GM12872 (cell line): ENCODE measurements at regions not wholly inside any gene's neighbourhood (a gene's known extent, or its start where the extent isn't known, plus 50 kb on each side); places are given as distances from the start of the nearest gene placed in this dataset.

Experiments used
- TF ChIP-seq, protein P1 (sequence below): IDR thresholded peaks from 3 replicates; pipeline ENCODE4 v1.5.1; 2011; ENCODE audit warnings: low read depth, mild to moderate bottlenecking, low read length, moderate library complexity; ENCODE audit not compliant: insufficient read depth

DNA sequence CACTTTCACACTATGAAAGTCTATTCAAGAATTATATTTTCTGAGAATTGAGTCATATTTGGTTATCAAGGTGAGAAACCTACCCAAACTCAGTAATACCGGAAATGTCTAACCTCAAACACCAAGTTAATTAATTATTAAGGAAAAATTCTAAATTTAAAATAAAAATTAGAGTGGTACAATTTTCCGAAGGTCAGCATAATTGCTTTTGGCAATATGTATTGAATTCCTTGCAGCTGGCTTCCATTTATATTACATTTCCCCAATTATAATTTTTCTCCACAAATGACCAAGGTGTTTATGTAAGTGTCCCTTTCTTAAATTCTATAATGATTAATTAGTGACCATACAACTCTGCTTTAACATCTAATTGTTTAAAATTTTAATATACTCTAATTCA is 316.0 kb upstream of the IRAK1BP1 start:
- TF ChIP-seq, protein P1, sequence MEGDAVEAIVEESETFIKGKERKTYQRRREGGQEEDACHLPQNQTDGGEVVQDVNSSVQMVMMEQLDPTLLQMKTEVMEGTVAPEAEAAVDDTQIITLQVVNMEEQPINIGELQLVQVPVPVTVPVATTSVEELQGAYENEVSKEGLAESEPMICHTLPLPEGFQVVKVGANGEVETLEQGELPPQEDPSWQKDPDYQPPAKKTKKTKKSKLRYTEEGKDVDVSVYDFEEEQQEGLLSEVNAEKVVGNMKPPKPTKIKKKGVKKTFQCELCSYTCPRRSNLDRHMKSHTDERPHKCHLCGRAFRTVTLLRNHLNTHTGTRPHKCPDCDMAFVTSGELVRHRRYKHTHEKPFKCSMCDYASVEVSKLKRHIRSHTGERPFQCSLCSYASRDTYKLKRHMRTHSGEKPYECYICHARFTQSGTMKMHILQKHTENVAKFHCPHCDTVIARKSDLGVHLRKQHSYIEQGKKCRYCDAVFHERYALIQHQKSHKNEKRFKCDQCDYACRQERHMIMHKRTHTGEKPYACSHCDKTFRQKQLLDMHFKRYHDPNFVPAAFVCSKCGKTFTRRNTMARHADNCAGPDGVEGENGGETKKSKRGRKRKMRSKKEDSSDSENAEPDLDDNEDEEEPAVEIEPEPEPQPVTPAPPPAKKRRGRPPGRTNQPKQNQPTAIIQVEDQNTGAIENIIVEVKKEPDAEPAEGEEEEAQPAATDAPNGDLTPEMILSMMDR, result no peak

- TF ChIP-seq, protein P1, result no peak
These were observed 314.9 kb upstream of the IRAK1BP1 start for GRCh38 chr6:78552435-78552834.

GRCh38 chr6:78554341-78554740 is 313.0 kb upstream of the IRAK1BP1 start:
- TF ChIP-seq, protein P1, result no peak

DNA sequence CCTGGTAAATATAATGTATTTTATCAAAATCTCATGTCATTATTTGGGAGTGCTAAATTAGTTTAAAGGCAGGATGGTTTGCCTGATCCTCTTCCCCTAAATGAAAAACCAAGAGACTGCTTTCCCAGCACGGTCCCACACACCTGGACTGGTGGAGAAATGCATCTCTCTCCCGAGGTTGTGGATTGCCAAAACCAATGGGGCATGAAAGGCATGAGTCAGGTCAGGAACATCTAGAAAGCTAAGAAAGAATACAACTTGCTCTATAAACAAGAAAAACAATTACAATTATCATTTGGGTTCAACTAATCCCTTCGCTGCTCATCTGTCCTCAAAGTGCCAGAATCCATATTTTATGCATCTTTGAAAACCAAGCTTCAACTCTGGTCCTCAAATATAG is 308.3 kb upstream of the IRAK1BP1 start:
- TF ChIP-seq, protein P1, result no peak

- TF ChIP-seq, protein P1, result no peak
These were observed 306.3 kb upstream of the IRAK1BP1 start for GRCh38 chr6:78561015-78561414.

- TF ChIP-seq, protein P1, result no peak
These were observed 301.4 kb upstream of the IRAK1BP1 start for GRCh38 chr6:78565997-78566396.

GRCh38 chr6:78570044-78570443 is 297.3 kb upstream of the IRAK1BP1 start:
- TF ChIP-seq, protein P1, result no peak

- TF ChIP-seq, protein P1, result no peak
These were observed 289.8 kb upstream of the IRAK1BP1 start for GRCh38 chr6:78577585-78577984.
